B cell (primary cell): ENCODE measurements at regions not wholly inside any gene's neighbourhood (a gene's known extent, or its start where the extent isn't known, plus 50 kb on each side); places are given as distances from the start of the nearest gene placed in this dataset.

Source experiments
- ATAC-seq: fragments of 200-7000 bp; cut with Tn5 transposase; one replicate; pipeline ENCODE4 v1.10.0; 2021; ENCODE audit warnings: low read depth, mild to moderate bottlenecking, moderate number of reproducible peaks, moderate library complexity
- CTCF ChIA-PET: fragments of 350-600 bp; sonication (Branson Sonifier 250); formaldehyde crosslinking; loops from one replicate; lab custom pipeline; 2021; ENCODE audit warnings: antibody characterized with exemption, inconsistent platforms; lab: Charles Lee
- POLR2A ChIA-PET: fragments of 350-600 bp; sonication (Branson Sonifier 250); formaldehyde crosslinking; loops from one replicate; lab custom pipeline; 2021; ENCODE audit warnings: antibody characterized with exemption; lab: Charles Lee
- DNase-seq: peaks from one replicate; pipeline ENCODE4 v3.0.0; 2013
- H2AFZ ChIP-seq: 2 replicates; pipeline ENCODE4 v1.6.1; 2012; ENCODE audit warnings: mild to moderate bottlenecking, low read depth, low read length; ENCODE audit not compliant: insufficient read depth, poor library complexity, severe bottlenecking
- H3K27ac ChIP-seq, 2 donors: 1 replicate in 1 of 2; 2 replicates in 1 of 2; pipeline ENCODE4 v1.5.1; 2012 to 2013; ENCODE audit warnings: low read length in 2 of 2, mild to moderate bottlenecking in 2 of 2, moderate library complexity in 1 of 2
- H3K27me3 ChIP-seq, 4 experiments: fragments of 200-600 bp in 1 of 4; sonication (generic) in 1 of 4; replicated peaks in 1 of 4; 1 replicate in 2 of 4; 2 replicates in 2 of 4; pipeline versions ENCODE4 v1.6.1 to v1.7.0; 2013 to 2016; ENCODE audit warnings: low read length in 3 of 4, mild to moderate bottlenecking in 2 of 4, mixed read lengths in 1 of 4, moderate library complexity in 1 of 4; ENCODE audit not compliant: insufficient read depth in 4 of 4, control insufficient read depth in 3 of 4; ENCODE audit errors: control extremely low read depth in 1 of 4
- H3K36me3 ChIP-seq, 2 experiments: replicated peaks in 1 of 2; 1 replicate in 1 of 2; 2 replicates in 1 of 2; pipeline versions ENCODE4 v1.6.1 to v1.7.1; 2013; ENCODE audit warnings: low read length in 1 of 2; ENCODE audit not compliant: insufficient read depth in 2 of 2, control insufficient read depth in 1 of 2; ENCODE audit errors: control extremely low read depth in 1 of 2, extremely low read depth in 1 of 2
- H3K4me1 ChIP-seq, 2 donors: fragments of 200-600 bp in 1 of 2; sonication (generic) in 1 of 2; 1 replicate in 1 of 2; 2 replicates in 1 of 2; pipeline versions ENCODE4 v1.5.1 to v1.6.1; 2013 to 2017; ENCODE audit warnings: low read length in 2 of 2; ENCODE audit not compliant: control insufficient read depth in 2 of 2, insufficient read depth in 2 of 2
- H3K4me2 ChIP-seq: replicated peaks from 2 replicates; pipeline ENCODE3; 2012; ENCODE audit warnings: mild to moderate bottlenecking, low read depth, low read length; ENCODE audit not compliant: poor library complexity, severe bottlenecking
- H3K4me3 ChIP-seq, 5 experiments: fragments of 200-600 bp in 1 of 5; sonication (generic) in 1 of 5; 1 replicate in 3 of 5; 2 replicates in 2 of 5; pipeline versions ENCODE4 v1.5.1 to v1.7.0; 2011 to 2016; ENCODE audit warnings: low read length in 4 of 5, mild to moderate bottlenecking in 4 of 5, low read depth in 2 of 5, control low read depth in 1 of 5, moderate library complexity in 1 of 5; ENCODE audit not compliant: insufficient read depth in 1 of 5; ENCODE audit errors: control extremely low read depth in 1 of 5, extremely low read depth in 1 of 5
- H3K79me2 ChIP-seq: fragments of 200-600 bp; sonication (generic); one replicate; pipeline ENCODE4 v1.6.0; 2016; ENCODE audit warnings: low read length; ENCODE audit not compliant: control insufficient read depth, insufficient read depth
- H3K9ac ChIP-seq: fragments of 200-600 bp; sonication (generic); 2 replicates; pipeline ENCODE4 v1.6.1; 2017; ENCODE audit warnings: mild to moderate bottlenecking, low read length, moderate library complexity
- H3K9me3 ChIP-seq, 3 donors: one replicate each; pipeline versions ENCODE4 v1.6.1 to v1.7.1; 2013; ENCODE audit warnings: low read length in 2 of 3; ENCODE audit not compliant: control insufficient read depth in 2 of 3, insufficient read depth in 1 of 3; ENCODE audit errors: control extremely low read depth in 1 of 3
- H4K20me1 ChIP-seq: 2 replicates; pipeline ENCODE4 v1.6.0; 2012; ENCODE audit warnings: mild to moderate bottlenecking, low read length; ENCODE audit not compliant: insufficient read depth, control insufficient read depth, poor library complexity, severe bottlenecking
- H3K27ac Mint-ChIP-seq: one replicate; pipeline ENCODE4 v1.8.0; 2021; ENCODE audit warnings: mixed read lengths
- H3K27me3 Mint-ChIP-seq: one replicate; pipeline ENCODE4 v1.8.0; 2021; ENCODE audit warnings: mixed read lengths
- H3K4me1 Mint-ChIP-seq: one replicate; pipeline ENCODE4 v1.8.0; 2021; ENCODE audit warnings: mixed read lengths
- H3K4me3 Mint-ChIP-seq: one replicate; pipeline ENCODE4 v1.8.0; 2021; ENCODE audit warnings: mixed read lengths
- H3K9me3 Mint-ChIP-seq: one replicate; pipeline ENCODE4 v1.8.0; 2022; ENCODE audit warnings: mixed read lengths; ENCODE audit not compliant: insufficient read depth
- EZH2 ChIP-seq: IDR thresholded peaks from 2 replicates; pipeline ENCODE4 v1.6.1; 2012; ENCODE audit warnings: borderline replicate concordance, low read depth, mild to moderate bottlenecking, moderate library complexity, low read length; ENCODE audit not compliant: insufficient read depth, poor library complexity, severe bottlenecking
- WGBS: methylation state at CpG from one replicate; pipeline ENCODE4 v1.1.5; 2013; ENCODE audit warnings: missing lambda C conversion rate; ENCODE audit not compliant: insufficient coverage; 5-methylcytosine and 5-hydroxymethylcytosine counted together
- intact Hi-C: fragments of 100-400 bp; cut with micrococcal nuclease; formaldehyde crosslinking; loops from one replicate; pipeline ENCODE4 v1.10.0; 2022
- TF ChIP-seq, protein P1 (sequence below): fragments of 200-600 bp; IDR thresholded peaks from one replicate; pipeline ENCODE4 v1.8.0; 2022; ENCODE audit warnings: antibody characterized with exemption, mild to moderate bottlenecking

GRCh38 chr2:84212611-84213314, 246.3 kb downstream of the SUCLG1 start:
- ChIA-PET CTCF (interaction anchor here (0.7 kb wide), 1 partner anchor 19 kb away, joined by 3 read pairs; no protein-coding TSS in a partner anchor), POLR2A (no interaction called here)
- Mint-ChIP-seq H3K4me1 (peaks cover 5% of the 10 kb centered on the region), H3K9me3 (no peaks in the 10 kb centered on the region), H3K27me3 (peaks cover 7% of the 10 kb centered on the region), H3K27ac (no peak overlapping the region), H3K4me3 (no peak overlapping the region)
- no peaks in the 10 kb centered on the region for H3K9me3 ChIP-seq
- H3K27me3 ChIP-seq = no peaks in the 10 kb centered on the region
- ATAC-seq = no peak
- no peak for TF ChIP-seq EZH2
- TF ChIP-seq, protein P1, sequence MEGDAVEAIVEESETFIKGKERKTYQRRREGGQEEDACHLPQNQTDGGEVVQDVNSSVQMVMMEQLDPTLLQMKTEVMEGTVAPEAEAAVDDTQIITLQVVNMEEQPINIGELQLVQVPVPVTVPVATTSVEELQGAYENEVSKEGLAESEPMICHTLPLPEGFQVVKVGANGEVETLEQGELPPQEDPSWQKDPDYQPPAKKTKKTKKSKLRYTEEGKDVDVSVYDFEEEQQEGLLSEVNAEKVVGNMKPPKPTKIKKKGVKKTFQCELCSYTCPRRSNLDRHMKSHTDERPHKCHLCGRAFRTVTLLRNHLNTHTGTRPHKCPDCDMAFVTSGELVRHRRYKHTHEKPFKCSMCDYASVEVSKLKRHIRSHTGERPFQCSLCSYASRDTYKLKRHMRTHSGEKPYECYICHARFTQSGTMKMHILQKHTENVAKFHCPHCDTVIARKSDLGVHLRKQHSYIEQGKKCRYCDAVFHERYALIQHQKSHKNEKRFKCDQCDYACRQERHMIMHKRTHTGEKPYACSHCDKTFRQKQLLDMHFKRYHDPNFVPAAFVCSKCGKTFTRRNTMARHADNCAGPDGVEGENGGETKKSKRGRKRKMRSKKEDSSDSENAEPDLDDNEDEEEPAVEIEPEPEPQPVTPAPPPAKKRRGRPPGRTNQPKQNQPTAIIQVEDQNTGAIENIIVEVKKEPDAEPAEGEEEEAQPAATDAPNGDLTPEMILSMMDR = no peak
- no peak overlapping the region for H3K27ac ChIP-seq
- no peaks in the 10 kb centered on the region for H3K4me1 ChIP-seq
- H2AFZ ChIP-seq = no peak overlapping the region
- H3K9ac ChIP-seq = no peak overlapping the region
- H3K79me2 ChIP-seq = no peaks in the 10 kb centered on the region
- no peak overlapping the region for H3K4me2 ChIP-seq
- intact Hi-C loops = no loop called here
- H3K4me3 ChIP-seq = no peak overlapping the region
- DNase-seq = no peak
- H4K20me1 ChIP-seq = no peaks in the 10 kb centered on the region
- no peaks in the 10 kb centered on the region for H3K36me3 ChIP-seq
- 20% methylated on average over 4 of the region's 5 CpGs for WGBS

- no peak for ATAC-seq
- no peak for TF ChIP-seq EZH2
- TF ChIP-seq, protein P1 = no peak
- no peak overlapping the region for H3K4me3 Mint-ChIP-seq
- WGBS = 77% methylated on average over 5 of the region's 7 CpGs
- no peak overlapping the region for H3K27ac Mint-ChIP-seq
- Histone ChIP-seq H2AFZ (no peak overlapping the region), H3K36me3 (no peaks in the 10 kb centered on the region), H3K4me3 (no peak overlapping the region), H3K4me2 (no peak overlapping the region), H3K9me3 (no peaks in the 10 kb centered on the region), H3K27me3 (no peaks in the 10 kb centered on the region), H3K27ac (no peak overlapping the region), H4K20me1 (no peaks in the 10 kb centered on the region), H3K9ac (no peak overlapping the region), H3K79me2 (no peaks in the 10 kb centered on the region), H3K4me1 (no peaks in the 10 kb centered on the region)
- ChIA-PET CTCF (no interaction called here), POLR2A (no interaction called here)
- H3K27me3 Mint-ChIP-seq = peaks cover 14% of the 10 kb centered on the region
- intact Hi-C loops = no loop called here
- no peaks in the 10 kb centered on the region for H3K9me3 Mint-ChIP-seq
- H3K4me1 Mint-ChIP-seq = peaks cover 5% of the 10 kb centered on the region
- DNase-seq = no peak
Measured at GRCh38 chr2:84209941-84210340, 249.1 kb downstream of the SUCLG1 start.
